MM.1S (cell line): ENCODE measurements at regions not wholly inside any gene's neighbourhood (a gene's known extent, or its start where the extent isn't known, plus 50 kb on each side); places are given as distances from the start of the nearest gene placed in this dataset.

Source experiments
- CTCF ChIP-seq: fragments of 300-600 bp; sonication (generic); IDR thresholded peaks from 2 replicates; pipeline ENCODE4 v1.5.1; 2016; ENCODE audit warnings: antibody characterized with exemption, low read length, mixed read lengths
- EZH2 ChIP-seq: fragments of 300-600 bp; sonication (generic); optimal IDR thresholded peaks from 2 replicates; pipeline ENCODE3; 2017; ENCODE audit warnings: low read depth, mild to moderate bottlenecking, antibody characterized with exemption, low read length, mixed read lengths
- EZH2phosphoT487 ChIP-seq: fragments of 300-600 bp; sonication (generic); IDR thresholded peaks from 2 replicates; pipeline ENCODE4 v1.6.1; 2018; ENCODE audit warnings: antibody characterized with exemption, low read length

- no peak for TF ChIP-seq CTCF
- no peak for TF ChIP-seq EZH2phosphoT487
- TF ChIP-seq EZH2 = no peak
Measured at GRCh38 chr5:104626122-104626521, 1063.5 kb upstream of the NUDT12 start.
